Limb (tissue), 2 donors: ENCODE measurements at regions not wholly inside any gene's neighbourhood (a gene's known extent, or its start where the extent isn't known, plus 50 kb on each side); places are given as distances from the start of the nearest gene placed in this dataset.
A peak's percentile ranks its signal among the peaks of the same experiment; 100 is the strongest.
"Not testable (repeated sequence)": the region's sequence is repeated elsewhere in the genome, so short reads cannot be mapped to it uniquely, and the experiment has no call there.

ENCODE experiments used
- DNase-seq, 2 donors: peaks; one replicate each; pipeline ENCODE4 v3.0.0-alpha.2; 2016; ENCODE audit errors: extremely low spot score in 2 of 2

DNA sequence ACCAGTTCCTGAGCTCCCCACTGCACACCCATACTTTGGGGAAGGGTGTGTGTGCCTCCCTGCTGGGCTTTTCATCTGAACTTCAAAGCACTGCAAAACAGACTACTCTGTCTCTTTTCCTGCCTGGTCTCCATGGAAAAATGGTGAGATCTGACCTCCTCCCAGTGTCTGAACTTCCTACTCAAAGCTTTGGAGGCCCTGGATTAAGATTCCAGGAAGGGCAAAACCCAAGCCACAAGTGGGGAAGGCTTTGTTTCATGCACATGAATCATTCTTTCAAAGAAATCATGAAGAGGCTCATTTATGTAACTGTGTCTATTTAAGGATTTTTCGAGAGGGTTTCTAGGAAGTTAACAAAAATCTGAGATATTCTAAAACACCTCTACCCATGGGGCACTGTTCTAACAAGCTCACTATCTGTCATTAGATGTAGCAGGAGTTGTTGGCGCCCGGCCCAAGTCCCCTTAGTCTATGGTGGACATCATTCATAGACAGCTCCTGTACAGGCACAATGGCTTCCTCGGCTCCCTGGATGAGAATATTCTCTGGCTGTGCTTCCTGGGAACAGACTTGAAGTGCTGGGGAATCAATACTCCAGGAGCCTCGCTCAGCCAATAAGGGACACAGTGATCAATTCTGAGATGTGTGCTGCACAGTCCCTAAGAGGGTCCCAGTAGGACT lies 224.0 kb downstream of the KTN1 start:
- no peak for DNase-seq

DNA sequence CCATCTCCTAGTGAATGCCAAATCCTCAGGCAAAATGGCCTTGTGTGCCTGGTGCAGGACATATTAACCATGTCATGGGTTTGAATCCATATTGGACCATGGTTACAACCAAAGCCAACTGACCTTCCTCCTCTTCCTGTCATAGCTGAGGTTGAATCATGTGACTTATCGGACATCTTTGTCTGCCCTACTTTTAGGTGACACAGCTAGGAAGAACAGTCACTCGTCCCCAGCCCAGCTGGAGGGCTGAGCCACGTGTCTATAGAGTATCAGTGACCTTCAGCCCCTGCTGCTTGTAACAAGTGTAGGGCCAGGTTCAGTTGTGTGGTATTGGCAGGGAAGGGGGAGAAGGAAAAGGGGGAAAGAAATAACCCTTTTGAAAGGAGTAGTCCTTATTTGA lies 225.2 kb downstream of the KTN1 start:
- DNase-seq = no peak

DNA sequence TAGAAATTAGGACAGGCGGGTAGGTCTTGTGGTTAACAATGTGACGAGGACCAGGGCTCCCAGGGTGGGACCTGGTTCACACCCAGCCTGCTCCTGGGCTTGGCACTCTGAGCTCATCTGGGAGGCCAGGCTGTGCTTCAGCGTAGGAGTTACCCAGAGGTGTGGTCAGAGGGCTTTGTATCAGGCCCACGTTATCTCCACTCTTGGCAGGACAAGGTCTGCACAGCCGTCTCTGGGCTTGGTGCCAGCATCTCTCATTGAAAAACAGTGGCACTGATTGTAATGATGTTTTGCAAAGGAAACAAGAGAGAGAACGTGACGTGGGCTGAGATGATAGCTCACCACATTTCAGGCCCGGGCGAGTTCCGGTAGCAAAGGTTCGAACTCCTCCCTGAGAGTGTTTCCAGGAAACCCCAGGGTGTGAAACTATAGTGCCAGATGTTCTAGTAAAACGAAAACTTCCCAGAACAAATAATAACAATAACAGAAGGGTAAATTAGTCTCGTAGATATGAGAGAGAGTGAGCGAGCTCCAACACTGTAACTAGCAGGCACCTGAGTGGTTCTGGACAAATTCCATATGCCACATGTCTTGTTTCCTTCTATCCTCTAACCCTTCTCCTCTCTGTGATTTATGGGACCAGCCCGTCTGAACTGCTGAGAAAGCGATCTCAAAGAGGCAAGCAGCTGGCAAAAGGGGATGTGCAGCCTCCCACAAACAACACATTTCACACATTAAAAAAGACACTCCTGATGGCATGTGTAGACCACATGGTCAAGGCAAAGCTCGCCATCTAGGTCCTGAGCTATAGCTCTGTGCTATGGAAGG lies 227.3 kb downstream of the KTN1 start:
- peak; percentile 40 to 52 for DNase-seq

DNA sequence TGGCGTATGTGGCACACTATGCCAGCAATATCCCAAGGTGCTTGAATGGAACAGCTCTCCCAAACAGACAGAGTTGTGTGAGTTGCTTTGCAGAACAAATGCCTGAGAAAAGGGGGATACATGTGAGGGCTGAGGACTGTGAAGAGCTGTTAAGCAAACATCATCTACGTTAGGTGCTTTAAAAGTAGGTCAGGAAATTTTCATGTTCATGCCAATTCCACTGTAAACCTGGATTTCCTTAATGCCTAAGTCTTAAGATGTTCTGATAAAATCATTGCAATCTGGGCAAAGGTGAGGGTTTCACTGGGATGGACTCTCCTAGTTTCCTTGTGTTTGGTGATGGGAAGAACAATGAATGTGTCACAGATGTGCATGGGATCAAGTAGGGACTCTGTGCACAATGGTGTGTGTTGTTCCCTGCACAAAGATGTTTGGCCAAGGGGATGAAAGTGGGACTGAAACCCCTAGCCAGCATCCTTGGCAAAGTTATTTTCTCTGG lies 227.9 kb downstream of the KTN1 start:
- DNase-seq = no peak

DNA sequence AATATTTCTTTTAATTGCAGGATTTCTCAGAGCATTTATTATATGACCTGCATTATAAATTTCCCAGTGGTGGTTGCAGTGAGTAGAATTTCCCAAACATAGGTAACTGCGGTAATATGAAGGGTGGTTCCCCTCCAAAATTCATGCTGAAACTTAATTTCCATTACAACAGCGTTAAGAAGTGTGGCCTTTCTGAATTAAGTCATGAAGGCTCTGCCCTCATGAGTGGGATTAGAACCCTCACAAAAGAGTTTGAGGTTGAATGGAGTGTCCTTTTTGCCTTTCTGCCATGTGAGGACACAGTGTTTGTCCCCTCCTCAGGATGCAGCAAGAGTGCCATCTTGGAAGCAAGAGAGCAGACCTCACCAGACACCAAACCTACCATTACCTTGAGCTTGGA lies 233.6 kb downstream of the KTN1 start:
- DNase-seq = no peak

DNA sequence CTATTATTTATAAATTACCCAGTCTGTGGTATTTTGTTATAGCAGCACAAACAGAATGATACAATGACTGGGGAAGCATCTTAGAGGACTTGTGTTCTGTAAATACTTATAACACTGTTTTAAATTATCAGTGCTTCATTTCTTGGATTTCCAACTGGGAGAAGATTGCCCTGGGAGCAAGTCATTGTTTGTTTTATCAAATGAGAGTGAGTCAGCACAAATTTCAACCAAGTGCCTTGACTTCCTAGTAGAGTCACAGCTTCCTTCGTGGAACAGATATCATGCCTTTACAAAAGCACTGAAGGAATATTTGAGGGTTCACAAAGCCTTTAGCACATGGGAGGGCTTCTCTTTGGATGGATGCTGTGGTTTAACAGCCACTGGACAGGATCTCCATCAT lies 234.1 kb downstream of the KTN1 start:
- DNase-seq = no peak

DNA sequence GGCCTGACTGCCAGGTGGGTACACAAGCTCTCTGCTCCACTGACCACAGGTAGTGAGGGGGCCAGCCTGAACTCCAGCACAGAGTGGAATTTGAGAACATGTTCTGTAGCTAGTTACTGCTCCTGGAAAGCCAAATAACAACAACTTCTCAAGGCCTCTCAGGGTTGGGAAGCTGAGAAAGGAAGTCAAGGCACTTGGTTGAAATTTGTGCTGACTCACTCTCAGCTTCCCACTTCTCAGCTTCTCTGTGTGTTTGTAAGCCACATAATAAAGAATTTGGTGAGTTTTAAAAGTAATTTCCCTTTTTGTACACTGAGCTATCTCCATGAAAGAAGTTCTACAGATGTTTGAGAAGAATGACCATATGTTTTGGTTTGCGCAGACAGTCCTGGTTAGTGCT lies 234.9 kb downstream of the KTN1 start:
- DNase-seq = no peak

DNA sequence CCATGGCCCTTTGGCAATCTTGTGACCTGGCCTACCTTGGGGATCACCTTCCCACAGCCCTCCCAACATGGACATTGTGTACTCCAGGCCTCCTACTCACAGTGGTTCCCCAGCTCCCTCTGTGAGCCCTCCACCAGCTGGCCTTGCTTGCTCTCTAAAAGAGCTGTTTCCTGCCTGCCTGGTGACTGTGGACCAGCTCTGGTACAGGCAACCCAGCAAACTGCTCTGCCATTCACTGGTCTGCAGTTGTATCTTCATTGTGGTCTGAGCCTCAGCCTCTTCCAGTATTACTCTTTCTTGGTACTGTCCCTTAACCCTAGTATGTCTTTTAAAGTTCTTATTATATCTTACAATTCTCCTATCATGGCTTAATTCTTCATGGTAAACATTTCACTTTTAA lies 236.2 kb downstream of the KTN1 start:
- no peak for DNase-seq

DNA sequence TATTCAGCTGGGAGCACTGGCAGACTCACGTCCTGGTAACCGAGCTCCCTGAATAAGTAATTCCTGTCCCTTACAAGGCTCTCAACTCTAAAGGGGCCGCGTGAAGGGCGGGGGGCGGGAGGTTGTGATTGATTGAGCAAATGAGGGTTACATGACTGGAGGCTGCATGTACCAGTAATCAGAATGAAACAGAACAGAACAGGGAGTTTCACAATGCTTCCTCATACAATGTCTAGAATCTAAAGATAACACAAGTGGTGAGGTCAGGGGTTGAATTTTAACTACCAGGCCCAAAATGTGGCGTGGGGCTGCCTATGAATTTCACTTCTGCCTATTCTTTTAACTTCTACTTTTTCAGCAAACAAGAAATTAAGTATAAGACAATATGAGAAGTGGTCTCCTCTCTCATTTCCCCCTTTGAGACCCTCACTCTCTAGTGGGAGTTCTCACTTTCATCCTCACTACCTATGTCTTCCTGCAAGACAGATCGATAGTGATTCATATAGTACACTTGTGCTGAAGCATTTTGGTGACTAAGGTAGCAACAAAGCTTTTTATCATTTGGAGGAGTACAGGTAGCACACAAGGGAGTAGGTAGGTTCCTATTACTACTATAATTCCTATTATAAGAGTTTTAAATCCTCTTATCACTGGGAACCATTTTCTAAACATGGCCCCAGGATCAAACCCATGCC lies 239.8 kb downstream of the KTN1 start:
- DNase-seq = no peak

DNA sequence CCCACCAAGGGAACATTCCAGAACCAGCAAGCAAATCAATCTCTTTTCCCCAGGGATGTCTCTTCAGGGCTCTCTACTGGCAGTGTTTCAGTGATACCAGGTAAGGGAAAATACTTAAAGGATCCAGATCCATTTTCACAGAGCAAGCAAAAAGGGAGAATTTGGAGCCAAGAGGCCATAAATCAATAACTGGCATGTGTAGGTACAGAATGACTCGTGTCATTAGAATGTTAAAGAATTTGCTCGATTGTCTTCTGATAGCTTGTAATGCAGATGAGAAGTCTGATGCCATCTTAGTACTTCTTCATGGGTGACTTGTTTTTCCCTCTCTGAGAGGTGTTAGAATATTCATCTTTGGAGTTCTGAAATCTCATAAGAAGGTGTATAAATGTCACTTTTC lies 242.9 kb downstream of the KTN1 start:
- DNase-seq = no peak

DNA sequence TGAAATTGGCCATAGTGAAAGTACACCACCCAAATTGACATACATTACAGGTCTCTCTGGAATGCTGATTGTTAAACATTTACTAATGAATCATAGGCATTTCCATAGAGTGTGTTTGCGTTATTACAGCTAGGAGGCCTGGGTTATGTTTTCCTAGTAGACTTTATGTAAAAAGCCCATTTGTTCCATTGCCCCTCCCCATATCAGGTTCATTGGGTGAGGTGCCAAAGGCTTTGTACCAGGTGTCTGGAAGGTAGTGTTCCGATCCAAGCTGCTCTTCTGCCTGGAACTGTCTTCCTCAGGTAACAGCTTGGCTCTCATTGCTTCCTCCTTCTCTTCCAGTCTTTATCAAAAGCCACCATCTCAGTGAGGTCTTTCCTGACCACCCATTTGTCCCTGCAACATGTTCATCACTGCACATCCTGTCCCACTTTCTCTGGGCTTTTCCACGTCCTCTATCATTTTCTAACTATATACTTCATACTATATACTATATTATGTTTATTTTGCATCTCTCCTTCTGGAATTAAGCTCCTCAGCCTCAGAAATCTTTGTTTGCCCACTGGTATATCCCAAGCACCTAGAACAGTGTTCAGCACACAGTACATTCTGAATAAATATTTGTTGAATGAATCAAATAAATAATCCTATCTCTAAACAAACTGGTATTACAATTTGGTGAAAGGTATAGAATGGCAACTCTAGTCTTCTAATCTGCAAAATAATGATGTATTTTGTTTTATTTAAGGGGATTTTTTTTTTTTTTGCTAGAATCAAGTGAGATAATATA lies 252.3 kb downstream of the KTN1 start:
- no peak for DNase-seq

DNA sequence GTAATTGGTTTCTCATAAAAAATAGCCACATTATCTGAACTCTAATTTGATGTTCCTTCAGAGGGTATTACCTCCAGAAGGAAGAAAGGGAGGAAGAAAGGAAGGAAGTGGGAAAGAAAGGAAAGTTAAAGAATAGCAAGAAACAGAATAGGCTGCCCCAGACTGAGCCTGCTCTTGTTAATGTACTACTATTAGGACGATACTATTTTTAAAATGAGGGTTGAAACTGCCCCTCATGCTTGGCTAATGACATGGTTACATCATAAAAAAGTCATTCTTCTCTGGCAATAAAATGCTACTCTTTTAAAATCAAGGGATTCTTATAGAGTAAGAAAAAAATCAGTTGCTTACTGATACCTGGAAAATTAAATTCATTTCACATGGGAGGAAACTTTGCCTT lies 253.0 kb downstream of the KTN1 start:
- no peak for DNase-seq

DNA sequence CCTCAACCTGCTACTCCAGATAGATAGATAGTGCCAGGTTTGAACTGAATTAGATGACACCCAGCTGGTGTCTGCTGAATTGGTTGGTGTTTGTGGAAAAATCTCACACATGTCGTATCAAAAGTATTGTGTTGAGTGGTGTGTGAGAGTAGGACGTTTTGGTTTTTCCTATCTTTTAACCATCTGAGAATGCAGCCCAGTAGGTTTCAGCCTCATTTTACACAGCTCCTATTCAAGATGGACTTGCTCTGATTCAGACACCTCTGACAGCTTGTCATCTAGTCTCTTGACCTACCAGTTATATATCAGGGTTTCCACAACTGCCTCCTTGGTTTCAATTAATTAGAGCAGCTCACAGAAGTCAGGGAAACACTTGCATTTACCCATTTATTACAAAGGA lies 254.4 kb downstream of the KTN1 start:
- no peak for DNase-seq

DNA sequence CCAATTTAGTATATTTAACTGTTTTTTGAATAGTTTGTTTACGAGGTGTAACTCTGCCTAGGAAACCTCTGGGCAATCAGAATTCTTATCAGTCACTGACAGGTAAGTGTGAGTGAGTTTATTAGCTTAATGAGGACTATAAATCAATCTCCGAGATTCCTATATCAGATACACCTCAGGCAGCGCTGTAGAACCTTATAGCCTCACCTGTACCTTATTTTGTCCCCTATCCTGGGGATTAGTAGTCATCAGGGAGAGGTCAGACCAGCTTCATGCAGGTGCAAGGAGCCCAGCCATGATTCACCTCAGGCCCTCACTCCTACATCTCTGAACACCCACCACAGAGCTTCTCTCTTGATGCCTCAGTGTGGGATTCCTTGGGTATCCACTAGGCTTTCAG lies 256.0 kb downstream of the KTN1 start:
- DNase-seq = no peak

DNA sequence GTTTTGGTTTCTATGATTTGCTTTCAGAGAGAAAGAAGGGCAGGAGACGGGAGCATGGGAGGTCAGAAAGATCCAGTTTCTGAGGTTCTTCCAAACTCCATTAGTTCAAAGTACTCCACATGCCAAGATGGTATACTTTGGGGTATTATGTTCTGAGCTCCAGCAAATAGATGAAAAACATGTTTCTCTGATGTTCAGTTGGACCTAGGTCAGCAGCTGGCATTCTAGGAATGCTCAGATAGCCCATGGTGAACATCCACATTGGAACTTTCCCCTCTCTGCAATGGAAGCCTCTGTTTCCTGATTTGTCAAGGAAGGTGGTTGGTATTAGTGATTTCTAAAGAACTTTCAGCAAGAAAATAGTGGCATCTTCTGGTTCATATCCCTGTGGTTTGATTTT lies 257.5 kb downstream of the KTN1 start:
- no peak for DNase-seq

DNA sequence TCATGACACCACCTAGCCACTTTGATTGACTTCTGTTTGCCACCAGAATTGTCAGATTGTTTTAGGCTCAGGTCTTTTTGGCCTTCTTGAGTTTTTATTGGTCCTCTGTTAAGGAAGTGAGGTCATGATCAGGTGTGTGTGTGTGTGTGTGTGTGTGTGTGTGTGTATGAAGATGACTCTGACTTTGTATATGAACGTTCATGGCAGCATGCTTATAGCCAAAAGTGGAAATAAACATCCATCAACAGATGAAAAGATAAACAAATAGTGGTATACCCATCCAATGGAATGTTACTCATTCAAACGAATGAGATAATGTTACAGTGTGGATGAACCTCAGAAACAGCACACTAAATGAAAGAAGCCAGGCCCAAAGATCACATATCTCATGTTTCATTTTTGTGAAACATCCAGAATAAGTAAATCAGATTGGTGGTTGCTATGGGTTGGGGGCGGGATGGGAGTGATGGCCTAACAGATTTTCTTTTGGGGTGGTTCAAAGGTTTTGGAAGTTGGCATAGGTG lies 258.6 kb downstream of the KTN1 start:
- no peak for DNase-seq

DNA sequence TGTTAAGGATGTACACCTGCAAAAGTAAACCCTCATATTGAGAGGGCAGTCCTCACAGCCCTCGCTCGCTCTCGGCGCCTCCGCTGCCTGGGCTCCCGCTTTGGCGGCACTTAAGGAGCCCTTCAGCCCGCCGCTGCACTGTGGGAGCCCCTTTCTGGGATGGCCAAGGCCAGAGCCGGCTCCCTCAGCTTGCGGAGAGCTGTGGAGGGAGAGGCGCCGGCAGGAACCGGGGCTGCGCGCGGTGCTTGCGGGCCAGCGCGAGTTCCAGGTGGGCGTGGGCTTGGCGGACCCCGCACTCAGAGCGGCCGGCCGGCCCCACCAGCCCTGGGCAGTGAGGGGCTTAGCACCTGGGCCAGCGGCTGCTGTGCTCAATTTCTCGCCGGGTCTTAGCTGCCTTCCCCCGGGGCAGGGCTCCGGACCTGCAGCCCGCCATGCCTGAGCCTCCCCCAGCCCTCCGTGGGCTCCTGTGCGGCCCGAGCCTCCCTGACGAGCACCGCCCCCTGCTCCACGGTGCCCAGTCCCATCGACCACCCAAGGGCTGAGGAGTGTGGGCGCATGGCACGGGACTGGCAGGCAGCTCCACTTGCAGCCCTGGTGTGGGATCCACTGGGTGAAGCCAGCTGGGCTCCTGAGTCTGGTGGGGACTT lies 259.4 kb downstream of the KTN1 start:
- not testable (repeated sequence) for DNase-seq

DNA sequence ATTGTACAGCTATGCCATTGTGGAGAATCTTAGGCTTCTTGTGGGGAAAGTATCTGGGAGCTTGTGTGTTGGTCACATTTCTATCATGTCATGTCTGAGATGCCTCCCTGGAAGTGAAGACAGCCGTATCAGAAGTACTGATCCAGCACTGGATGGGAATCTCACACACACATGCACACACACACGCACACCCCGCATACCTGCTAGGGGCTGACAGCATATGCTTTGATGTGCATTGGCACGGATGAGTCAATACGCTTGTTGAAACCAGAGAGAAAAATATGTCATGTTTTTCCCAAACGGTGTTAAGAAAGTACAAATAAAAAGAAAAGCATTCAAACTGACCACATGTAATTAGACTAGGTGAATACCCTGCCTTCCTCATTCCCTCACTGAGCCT lies 260.8 kb downstream of the KTN1 start:
- no peak for DNase-seq

DNA sequence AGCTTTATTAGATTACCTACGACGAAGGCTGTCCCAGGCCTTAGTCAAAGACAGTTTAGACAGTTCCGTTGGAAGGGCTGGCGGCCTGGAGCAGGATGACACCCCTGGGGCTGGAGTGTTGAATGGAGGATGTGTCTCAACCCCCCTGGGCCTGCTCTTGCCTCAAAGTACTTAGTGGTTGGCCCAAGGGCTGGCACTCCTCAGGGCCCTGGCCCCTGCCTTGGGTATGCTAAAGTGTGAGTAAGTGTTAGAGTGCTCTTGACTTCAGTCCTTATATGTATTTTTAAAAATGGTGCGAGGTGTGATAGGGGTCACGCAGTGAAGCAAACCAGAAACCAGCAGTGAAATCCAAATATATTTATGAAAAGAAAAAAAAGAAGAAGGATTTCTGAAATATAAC lies 261.6 kb downstream of the KTN1 start:
- no peak for DNase-seq

DNA sequence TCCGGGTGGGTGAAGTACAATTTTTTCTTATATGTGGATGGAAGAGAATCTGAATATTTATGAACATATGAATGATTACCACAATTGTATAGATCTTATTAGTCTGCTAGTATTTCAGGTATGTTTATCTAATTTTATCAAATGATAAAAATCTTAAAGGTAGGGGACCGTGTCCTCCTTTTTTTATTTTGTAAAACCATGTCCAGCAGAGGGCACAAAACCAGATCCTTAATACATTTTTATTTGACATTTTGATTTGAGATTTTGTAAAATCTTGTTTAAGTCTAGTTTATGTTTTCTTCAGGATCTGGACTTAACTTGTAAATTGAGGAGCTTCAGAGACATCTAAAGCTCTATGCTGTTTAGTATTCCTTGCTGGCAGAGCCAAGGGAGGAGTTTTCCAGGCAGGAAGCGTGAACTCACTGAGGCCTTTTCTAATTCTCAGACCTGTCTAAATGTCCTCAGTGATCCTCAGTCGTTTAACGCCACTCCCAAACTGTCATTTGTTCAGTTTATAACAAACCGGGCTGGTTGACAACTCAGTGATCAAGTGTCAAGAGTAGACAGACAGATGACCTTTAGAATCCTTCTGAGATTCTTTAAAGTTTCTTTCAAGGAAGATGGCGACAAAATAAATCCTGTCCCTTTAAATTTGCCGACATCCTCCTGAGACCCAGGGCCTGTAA lies 263.9 kb downstream of the KTN1 start:
- no peak for DNase-seq
